ENCODE measurements at regions not wholly inside any gene's neighbourhood (a gene's known extent, or its start where the extent isn't known, plus 50 kb on each side); places are given as distances from the start of the nearest gene placed in this dataset.
A peak's percentile ranks its signal among the peaks of the same experiment; 100 is the strongest.

DNA sequence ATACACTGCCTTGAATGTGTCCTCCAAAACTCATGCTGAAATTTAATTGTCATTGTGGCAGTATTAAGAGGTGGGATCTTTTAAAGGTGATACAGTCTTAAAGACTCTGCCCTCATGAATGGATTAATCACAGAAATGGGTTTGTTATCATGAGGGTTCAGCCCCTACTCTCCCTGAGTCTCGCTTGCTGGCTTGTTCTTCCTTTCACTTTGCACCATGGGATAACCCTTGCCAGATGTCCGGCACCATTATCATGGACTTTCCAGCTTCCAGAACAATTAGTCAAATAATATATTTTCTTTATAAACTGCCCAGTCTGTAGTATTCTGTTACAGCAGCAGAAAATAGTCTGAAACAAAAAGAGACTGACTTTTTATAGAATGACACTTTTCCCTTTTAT, 67.9 kb upstream of the TENT5A start:
- no peaks in the 10 kb centered on the region for H3K79me2 ChIP-seq (ENCODE audit: low read length)
- peak overlapping the region; percentile 64 for H3K4me2 ChIP-seq (ENCODE audit: low read length)
- no peaks in the 10 kb centered on the region for H3K36me3 ChIP-seq (replicated peaks; ENCODE audit: low read depth, low read length)
- no peak overlapping the region for H2AFZ ChIP-seq (ENCODE audit: low read depth, low read length)
- no peaks in the 10 kb centered on the region for H3K27me3 ChIP-seq (ENCODE audit: low read depth, low read length)
- 0 out of 2 replicates have a peak, but pooled peaks cover 3% of the 10 kb centered on the region for H3K9me3 ChIP-seq (ENCODE audit: insufficient read depth, low read length)
- H3K9ac ChIP-seq (ENCODE audit: low read length): no peak overlapping the region
- H4K20me1 ChIP-seq (ENCODE audit: insufficient read depth, low read length): no peaks in the 10 kb centered on the region
- H3K27ac ChIP-seq (ENCODE audit: low read length): peak overlapping the region; percentile 54
- H3K4me3 ChIP-seq (ENCODE audit: low read length): peak overlapping the region; percentile 39
- TF ChIP-seq, protein P1, sequence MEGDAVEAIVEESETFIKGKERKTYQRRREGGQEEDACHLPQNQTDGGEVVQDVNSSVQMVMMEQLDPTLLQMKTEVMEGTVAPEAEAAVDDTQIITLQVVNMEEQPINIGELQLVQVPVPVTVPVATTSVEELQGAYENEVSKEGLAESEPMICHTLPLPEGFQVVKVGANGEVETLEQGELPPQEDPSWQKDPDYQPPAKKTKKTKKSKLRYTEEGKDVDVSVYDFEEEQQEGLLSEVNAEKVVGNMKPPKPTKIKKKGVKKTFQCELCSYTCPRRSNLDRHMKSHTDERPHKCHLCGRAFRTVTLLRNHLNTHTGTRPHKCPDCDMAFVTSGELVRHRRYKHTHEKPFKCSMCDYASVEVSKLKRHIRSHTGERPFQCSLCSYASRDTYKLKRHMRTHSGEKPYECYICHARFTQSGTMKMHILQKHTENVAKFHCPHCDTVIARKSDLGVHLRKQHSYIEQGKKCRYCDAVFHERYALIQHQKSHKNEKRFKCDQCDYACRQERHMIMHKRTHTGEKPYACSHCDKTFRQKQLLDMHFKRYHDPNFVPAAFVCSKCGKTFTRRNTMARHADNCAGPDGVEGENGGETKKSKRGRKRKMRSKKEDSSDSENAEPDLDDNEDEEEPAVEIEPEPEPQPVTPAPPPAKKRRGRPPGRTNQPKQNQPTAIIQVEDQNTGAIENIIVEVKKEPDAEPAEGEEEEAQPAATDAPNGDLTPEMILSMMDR (IDR thresholded peaks at IDR 0.05; ENCODE audit: low read depth, low read length): no peak
- no peak for TF ChIP-seq EZH2phosphoT487 (IDR thresholded peaks at IDR 0.05; ENCODE audit: low read depth)
- H3K4me1 ChIP-seq (ENCODE audit: low read length): peaks cover 41% of the 10 kb centered on the region

DNA sequence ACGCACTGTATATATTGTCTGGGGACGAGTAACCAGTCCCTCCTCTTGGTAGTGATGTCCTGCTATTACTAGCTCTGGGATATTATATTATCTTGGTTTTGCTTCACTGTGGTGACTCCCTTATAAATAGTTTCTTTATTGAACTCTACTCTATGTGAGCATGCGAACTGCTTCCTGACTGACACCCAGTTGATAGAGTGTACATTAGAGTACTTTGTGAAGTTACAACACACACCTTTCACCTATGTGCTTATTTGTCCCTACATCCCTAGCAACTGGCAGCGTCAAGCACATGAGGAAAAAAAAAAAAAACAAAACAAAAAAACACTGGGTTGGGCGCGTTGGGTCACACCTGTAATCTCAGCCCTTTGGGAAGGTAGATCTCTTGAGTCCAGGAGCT, 67.3 kb upstream of the TENT5A start:
- Histone ChIP-seq H3K27me3 (ENCODE audit: low read depth, low read length) (no peaks in the 10 kb centered on the region), H3K27ac (ENCODE audit: low read length) (no peak overlapping the region), H3K4me3 (ENCODE audit: low read length) (no peak overlapping the region), H3K4me1 (ENCODE audit: low read length) (peaks cover 44% of the 10 kb centered on the region), H3K36me3 (replicated peaks; ENCODE audit: low read depth, low read length) (no peaks in the 10 kb centered on the region), H3K9me3 (ENCODE audit: insufficient read depth, low read length) (no peaks in the 10 kb centered on the region), H3K79me2 (ENCODE audit: low read length) (no peaks in the 10 kb centered on the region), H3K4me2 (ENCODE audit: low read length) (peak overlapping the region; percentile 50; the same call in 1 of the 2 replicates), H3K9ac (ENCODE audit: low read length) (no peak overlapping the region), H4K20me1 (ENCODE audit: insufficient read depth, low read length) (no peaks in the 10 kb centered on the region), H2AFZ (ENCODE audit: low read depth, low read length) (no peak overlapping the region)
- TF ChIP-seq, protein P1 (IDR thresholded peaks at IDR 0.05; ENCODE audit: low read depth, low read length): no peak
- no peak for TF ChIP-seq EZH2phosphoT487 (IDR thresholded peaks at IDR 0.05; ENCODE audit: low read depth)

DNA sequence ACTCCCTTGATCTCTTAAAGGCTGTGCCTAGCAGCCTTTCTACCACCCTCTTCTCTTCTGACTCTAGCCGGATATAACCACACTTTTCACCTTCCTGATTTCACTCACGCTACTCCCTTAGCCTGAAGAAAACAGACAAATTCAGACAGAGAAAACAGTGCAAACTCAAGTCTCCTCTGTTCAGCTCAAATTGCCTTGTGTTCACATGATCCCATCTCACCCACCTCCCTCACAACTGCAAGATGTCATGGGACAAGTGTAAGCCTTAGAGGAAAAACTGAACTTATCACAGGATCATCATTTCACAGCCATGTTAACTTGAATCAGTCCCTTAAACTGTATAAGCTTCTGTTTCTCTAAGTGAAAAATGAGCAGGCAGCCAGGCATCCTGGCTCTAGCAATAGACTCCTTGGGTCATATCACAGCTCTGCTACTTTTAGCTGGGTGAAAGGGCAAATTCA, 66.5 kb upstream of the TENT5A start:
- TF ChIP-seq EZH2phosphoT487 (IDR thresholded peaks at IDR 0.05; ENCODE audit: low read depth): no peak
- TF ChIP-seq, protein P1 (IDR thresholded peaks at IDR 0.05; ENCODE audit: low read depth, low read length): no peak
- no peaks in the 10 kb centered on the region for H4K20me1 ChIP-seq (ENCODE audit: insufficient read depth, low read length)

DNA sequence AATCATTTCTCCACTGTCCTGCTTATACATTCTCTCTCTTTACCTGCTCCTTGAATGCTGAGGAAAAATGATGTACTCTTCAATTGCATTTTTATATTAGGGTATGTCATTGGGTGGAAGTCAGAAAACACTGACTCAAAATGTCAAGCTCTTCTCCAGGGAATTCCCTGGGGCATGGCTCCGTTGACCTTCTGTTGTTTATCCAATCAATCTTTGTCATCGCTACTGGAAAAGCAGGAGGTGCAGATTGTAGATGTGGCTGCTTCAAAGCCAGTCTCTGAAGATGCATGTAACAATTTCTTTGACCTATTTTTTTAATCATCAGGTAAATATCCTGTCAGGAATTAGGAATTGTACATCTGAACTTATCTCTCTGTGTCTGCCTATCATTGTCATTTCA, 63.9 kb upstream of the TENT5A start:
- Histone ChIP-seq H3K27me3 (ENCODE audit: low read depth, low read length) (no peaks in the 10 kb centered on the region), H3K9me3 (ENCODE audit: insufficient read depth, low read length) (no peaks in the 10 kb centered on the region), H2AFZ (ENCODE audit: low read depth, low read length) (no peak overlapping the region), H3K27ac (ENCODE audit: low read length) (no peak overlapping the region), H3K36me3 (replicated peaks; ENCODE audit: low read depth, low read length) (no peaks in the 10 kb centered on the region), H4K20me1 (ENCODE audit: insufficient read depth, low read length) (no peaks in the 10 kb centered on the region), H3K4me1 (ENCODE audit: low read length) (peaks cover 52% of the 10 kb centered on the region), H3K4me2 (ENCODE audit: low read length) (no peak overlapping the region), H3K79me2 (ENCODE audit: low read length) (no peaks in the 10 kb centered on the region), H3K4me3 (ENCODE audit: low read length) (no peak overlapping the region), H3K9ac (ENCODE audit: low read length) (no peak overlapping the region)
- TF ChIP-seq EZH2phosphoT487 (IDR thresholded peaks at IDR 0.05; ENCODE audit: low read depth): no peak
- TF ChIP-seq, protein P1 (IDR thresholded peaks at IDR 0.05; ENCODE audit: low read depth, low read length): no peak

More for the DNA sequence above, 66.5 kb upstream of the TENT5A start:
- peak overlapping the region; percentile 29 for H3K27ac ChIP-seq (ENCODE audit: low read length)
- H3K4me1 ChIP-seq (ENCODE audit: low read length): peaks cover 51% of the 10 kb centered on the region
- peak overlapping the region; percentile 3; the same call in 1 of the 2 replicates for H3K4me3 ChIP-seq (ENCODE audit: low read length)
- peak overlapping the region; percentile 67 for H2AFZ ChIP-seq (ENCODE audit: low read depth, low read length)
- H3K9me3 ChIP-seq (ENCODE audit: insufficient read depth, low read length): no peaks in the 10 kb centered on the region
- peak overlapping the region; percentile 22; the same call in 1 of the 2 replicates for H3K9ac ChIP-seq (ENCODE audit: low read length)
- no peaks in the 10 kb centered on the region for H3K27me3 ChIP-seq (ENCODE audit: low read depth, low read length)
- H3K79me2 ChIP-seq (ENCODE audit: low read length): no peaks in the 10 kb centered on the region
- H3K4me2 ChIP-seq (ENCODE audit: low read length): peak overlapping the region; percentile 50
- no peaks in the 10 kb centered on the region for H3K36me3 ChIP-seq (replicated peaks; ENCODE audit: low read depth, low read length)
